ENCODE measurements at regions not wholly inside any gene's neighbourhood (a gene's known extent, or its start where the extent isn't known, plus 50 kb on each side); places are given as distances from the start of the nearest gene placed in this dataset.

DNA sequence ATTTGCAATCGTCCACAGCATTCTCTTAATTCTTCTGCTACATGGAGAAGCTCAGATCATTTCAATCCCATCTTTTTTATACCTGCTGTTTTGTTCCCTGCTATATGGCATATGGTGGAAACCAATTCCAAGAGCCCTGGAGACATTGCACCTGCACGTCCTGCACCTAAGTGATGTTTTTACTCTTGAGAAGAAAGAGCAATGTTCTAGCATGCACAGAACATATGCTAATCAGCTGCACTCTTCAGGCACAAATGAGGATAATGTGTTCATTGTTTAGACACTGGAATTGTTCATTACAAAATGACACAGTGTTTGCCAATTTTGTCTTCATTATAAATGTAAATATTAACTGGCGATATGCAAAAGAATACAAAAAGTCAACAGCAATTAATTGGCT lies 935.8 kb downstream of the TLE4 start:
- Histone ChIP-seq H3K9ac (ENCODE audit: low read depth, low read length) (no peak overlapping the region), H3K4me1 (ENCODE audit: control insufficient read depth, insufficient read depth, low read length) (no peaks in the 10 kb centered on the region), H3K36me3 (ENCODE audit: control insufficient read depth, insufficient read depth, low read length) (no peaks in the 10 kb centered on the region), H3K9me3 (ENCODE audit: control insufficient read depth, insufficient read depth, low read length) (no peaks in the 10 kb centered on the region), H3K27me3 (ENCODE audit: control insufficient read depth, insufficient read depth, low read length) (no peaks in the 10 kb centered on the region), H3K4me3 (ENCODE audit: low read depth, low read length) (no peak overlapping the region), H3K27ac (ENCODE audit: low read depth, low read length) (no peak overlapping the region)

- Histone ChIP-seq H3K27me3 (ENCODE audit: control insufficient read depth, insufficient read depth, low read length) (no peaks in the 10 kb centered on the region), H3K4me3 (ENCODE audit: low read depth, low read length) (no peak overlapping the region), H3K4me1 (ENCODE audit: control insufficient read depth, insufficient read depth, low read length) (no peaks in the 10 kb centered on the region), H3K9me3 (ENCODE audit: control insufficient read depth, insufficient read depth, low read length) (no peaks in the 10 kb centered on the region), H3K9ac (ENCODE audit: low read depth, low read length) (no peak overlapping the region), H3K27ac (ENCODE audit: low read depth, low read length) (no peak overlapping the region), H3K36me3 (ENCODE audit: control insufficient read depth, insufficient read depth, low read length) (no peaks in the 10 kb centered on the region)
These were observed 933.0 kb downstream of the TLE4 start for GRCh38 chr9:80504601-80505230.

- Histone ChIP-seq H3K4me3 (ENCODE audit: low read depth, low read length) (no peak overlapping the region), H3K36me3 (ENCODE audit: control insufficient read depth, insufficient read depth, low read length) (no peaks in the 10 kb centered on the region), H3K27ac (ENCODE audit: low read depth, low read length) (no peak overlapping the region), H3K9ac (ENCODE audit: low read depth, low read length) (no peak overlapping the region), H3K27me3 (ENCODE audit: control insufficient read depth, insufficient read depth, low read length) (no peaks in the 10 kb centered on the region), H3K4me1 (ENCODE audit: control insufficient read depth, insufficient read depth, low read length) (no peaks in the 10 kb centered on the region), H3K9me3 (ENCODE audit: control insufficient read depth, insufficient read depth, low read length) (no peaks in the 10 kb centered on the region)
These were observed 932.0 kb downstream of the TLE4 start for GRCh38 chr9:80503671-80504281.

GRCh38 chr9:80502306-80502705 lies 930.5 kb downstream of the TLE4 start:
- H3K4me3 ChIP-seq (ENCODE audit: low read depth, low read length), result no peak overlapping the region
- H3K9ac ChIP-seq (ENCODE audit: low read depth, low read length), result no peak overlapping the region
- no peaks in the 10 kb centered on the region for H3K4me1 ChIP-seq (ENCODE audit: control insufficient read depth, insufficient read depth, low read length)
- no peaks in the 10 kb centered on the region for H3K36me3 ChIP-seq (ENCODE audit: control insufficient read depth, insufficient read depth, low read length)
- H3K9me3 ChIP-seq (ENCODE audit: control insufficient read depth, insufficient read depth, low read length), result no peaks in the 10 kb centered on the region
- no peak overlapping the region for H3K27ac ChIP-seq (ENCODE audit: low read depth, low read length)
- no peaks in the 10 kb centered on the region for H3K27me3 ChIP-seq (ENCODE audit: control insufficient read depth, insufficient read depth, low read length)

DNA sequence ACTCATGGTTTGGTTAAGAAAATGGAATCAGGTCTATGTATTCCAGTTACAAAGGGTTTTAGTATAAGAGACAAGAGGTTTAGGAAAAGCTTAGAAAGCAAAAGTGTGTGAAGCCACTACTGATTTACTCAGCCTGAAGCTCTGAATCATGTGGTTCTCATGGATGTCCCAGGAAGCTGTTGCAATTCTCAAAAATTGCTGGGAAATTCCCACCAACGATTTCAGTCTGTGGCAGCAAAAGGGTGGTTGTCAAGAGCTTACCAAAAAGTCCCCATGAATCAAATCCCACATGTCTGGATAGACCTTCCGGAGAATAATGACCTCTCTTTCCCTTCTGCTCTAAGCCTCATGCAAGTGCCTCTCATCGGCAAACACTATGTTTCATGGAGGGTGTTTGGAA lies 929.9 kb downstream of the TLE4 start:
- no peak overlapping the region for H3K9ac ChIP-seq (ENCODE audit: low read depth, low read length)
- no peak overlapping the region for H3K4me3 ChIP-seq (ENCODE audit: low read depth, low read length)
- no peaks in the 10 kb centered on the region for H3K36me3 ChIP-seq (ENCODE audit: control insufficient read depth, insufficient read depth, low read length)
- H3K4me1 ChIP-seq (ENCODE audit: control insufficient read depth, insufficient read depth, low read length), result no peaks in the 10 kb centered on the region
- H3K9me3 ChIP-seq (ENCODE audit: control insufficient read depth, insufficient read depth, low read length), result no peaks in the 10 kb centered on the region
- no peak overlapping the region for H3K27ac ChIP-seq (ENCODE audit: low read depth, low read length)
- H3K27me3 ChIP-seq (ENCODE audit: control insufficient read depth, insufficient read depth, low read length), result no peaks in the 10 kb centered on the region

DNA sequence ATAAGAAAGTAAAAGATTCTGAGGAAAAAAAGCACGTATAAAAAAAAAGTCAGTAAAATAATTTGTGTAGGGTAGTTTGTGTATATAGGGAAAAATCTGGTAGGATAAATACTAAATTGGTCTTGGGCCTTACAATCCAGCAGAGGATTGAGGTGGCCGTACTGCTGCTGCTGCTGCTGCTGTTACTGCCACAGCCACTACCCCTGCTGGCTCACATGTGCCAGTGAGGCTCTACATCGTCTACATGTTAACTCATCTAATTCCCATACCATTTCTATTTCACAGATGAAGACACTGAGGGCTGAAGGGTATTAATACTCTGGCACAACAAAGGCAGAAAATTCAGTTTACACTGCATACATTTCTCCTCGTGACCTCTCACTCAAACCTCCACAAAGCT lies 928.5 kb downstream of the TLE4 start:
- H3K9me3 ChIP-seq (ENCODE audit: control insufficient read depth, insufficient read depth, low read length), result no peaks in the 10 kb centered on the region
- no peaks in the 10 kb centered on the region for H3K4me1 ChIP-seq (ENCODE audit: control insufficient read depth, insufficient read depth, low read length)
- H3K4me3 ChIP-seq (ENCODE audit: low read depth, low read length), result no peak overlapping the region
- no peak overlapping the region for H3K27ac ChIP-seq (ENCODE audit: low read depth, low read length)
- no peaks in the 10 kb centered on the region for H3K36me3 ChIP-seq (ENCODE audit: control insufficient read depth, insufficient read depth, low read length)
- no peak overlapping the region for H3K9ac ChIP-seq (ENCODE audit: low read depth, low read length)
- no peaks in the 10 kb centered on the region for H3K27me3 ChIP-seq (ENCODE audit: control insufficient read depth, insufficient read depth, low read length)

- H3K36me3 ChIP-seq (ENCODE audit: control insufficient read depth, insufficient read depth, low read length), result no peaks in the 10 kb centered on the region
- no peak overlapping the region for H3K27ac ChIP-seq (ENCODE audit: low read depth, low read length)
- H3K9me3 ChIP-seq (ENCODE audit: control insufficient read depth, insufficient read depth, low read length), result no peaks in the 10 kb centered on the region
- H3K9ac ChIP-seq (ENCODE audit: low read depth, low read length), result no peak overlapping the region
- H3K4me3 ChIP-seq (ENCODE audit: low read depth, low read length), result no peak overlapping the region
- H3K27me3 ChIP-seq (ENCODE audit: control insufficient read depth, insufficient read depth, low read length), result no peaks in the 10 kb centered on the region
- H3K4me1 ChIP-seq (ENCODE audit: control insufficient read depth, insufficient read depth, low read length), result no peaks in the 10 kb centered on the region
These were observed 926.3 kb downstream of the TLE4 start for GRCh38 chr9:80498001-80498555.

- no peaks in the 10 kb centered on the region for H3K4me1 ChIP-seq (ENCODE audit: control insufficient read depth, insufficient read depth, low read length)
- H3K9me3 ChIP-seq (ENCODE audit: control insufficient read depth, insufficient read depth, low read length), result no peaks in the 10 kb centered on the region
- no peaks in the 10 kb centered on the region for H3K27me3 ChIP-seq (ENCODE audit: control insufficient read depth, insufficient read depth, low read length)
- H3K36me3 ChIP-seq (ENCODE audit: control insufficient read depth, insufficient read depth, low read length), result no peaks in the 10 kb centered on the region
- H3K9ac ChIP-seq (ENCODE audit: low read depth, low read length), result no peak overlapping the region
- no peak overlapping the region for H3K4me3 ChIP-seq (ENCODE audit: low read depth, low read length)
- no peak overlapping the region for H3K27ac ChIP-seq (ENCODE audit: low read depth, low read length)
These were observed 925.3 kb downstream of the TLE4 start for GRCh38 chr9:80496901-80497556.

DNA sequence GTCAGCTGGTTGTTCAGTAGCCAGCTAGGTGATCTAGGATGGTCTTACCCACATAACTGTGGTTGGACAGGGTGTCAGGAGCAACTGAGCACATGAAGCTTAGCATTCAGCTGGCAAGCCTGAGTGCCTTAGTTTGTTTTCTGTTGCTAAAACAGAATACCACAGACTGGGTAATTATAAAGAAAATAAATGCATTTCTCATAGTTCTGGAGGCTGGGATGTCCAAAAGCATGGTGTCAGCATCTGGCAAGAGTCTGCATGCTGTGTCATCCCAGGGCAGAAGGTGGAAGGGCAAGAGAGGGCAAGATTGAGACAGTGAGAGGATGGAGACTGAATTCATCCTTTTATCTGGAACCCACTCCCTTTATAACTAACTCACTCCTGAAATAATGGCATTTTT lies 921.5 kb downstream of the TLE4 start:
- Histone ChIP-seq H3K4me1 (ENCODE audit: control insufficient read depth, insufficient read depth, low read length) (no peaks in the 10 kb centered on the region), H3K4me3 (ENCODE audit: low read depth, low read length) (no peak overlapping the region), H3K9ac (ENCODE audit: low read depth, low read length) (no peak overlapping the region), H3K27me3 (ENCODE audit: control insufficient read depth, insufficient read depth, low read length) (no peaks in the 10 kb centered on the region), H3K36me3 (ENCODE audit: control insufficient read depth, insufficient read depth, low read length) (no peaks in the 10 kb centered on the region), H3K27ac (ENCODE audit: low read depth, low read length) (no peak overlapping the region), H3K9me3 (ENCODE audit: control insufficient read depth, insufficient read depth, low read length) (no peaks in the 10 kb centered on the region)

DNA sequence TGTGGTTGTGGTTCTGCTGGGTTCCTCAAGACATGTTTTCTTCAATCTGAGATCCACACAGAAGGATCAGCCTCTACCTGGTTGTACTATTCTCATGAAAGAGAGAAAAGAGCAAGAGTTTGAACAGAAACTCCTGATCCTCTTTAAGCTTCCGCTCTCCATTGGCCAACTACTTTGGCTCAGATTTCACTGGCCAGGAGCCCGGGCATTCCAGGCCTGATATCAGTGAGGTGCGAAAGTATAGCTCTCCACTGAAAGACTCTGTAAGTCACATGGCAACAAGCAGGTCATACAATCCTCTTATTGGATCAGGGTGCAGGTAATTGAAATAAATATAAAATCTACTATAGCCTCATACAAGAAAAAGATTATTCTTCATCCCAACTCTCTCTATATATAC lies 920.5 kb downstream of the TLE4 start:
- no peaks in the 10 kb centered on the region for H3K4me1 ChIP-seq (ENCODE audit: control insufficient read depth, insufficient read depth, low read length)
- no peak overlapping the region for H3K9ac ChIP-seq (ENCODE audit: low read depth, low read length)
- no peaks in the 10 kb centered on the region for H3K36me3 ChIP-seq (ENCODE audit: control insufficient read depth, insufficient read depth, low read length)
- no peak overlapping the region for H3K27ac ChIP-seq (ENCODE audit: low read depth, low read length)
- no peak overlapping the region for H3K4me3 ChIP-seq (ENCODE audit: low read depth, low read length)
- H3K9me3 ChIP-seq (ENCODE audit: control insufficient read depth, insufficient read depth, low read length), result no peaks in the 10 kb centered on the region
- H3K27me3 ChIP-seq (ENCODE audit: control insufficient read depth, insufficient read depth, low read length), result no peaks in the 10 kb centered on the region

DNA sequence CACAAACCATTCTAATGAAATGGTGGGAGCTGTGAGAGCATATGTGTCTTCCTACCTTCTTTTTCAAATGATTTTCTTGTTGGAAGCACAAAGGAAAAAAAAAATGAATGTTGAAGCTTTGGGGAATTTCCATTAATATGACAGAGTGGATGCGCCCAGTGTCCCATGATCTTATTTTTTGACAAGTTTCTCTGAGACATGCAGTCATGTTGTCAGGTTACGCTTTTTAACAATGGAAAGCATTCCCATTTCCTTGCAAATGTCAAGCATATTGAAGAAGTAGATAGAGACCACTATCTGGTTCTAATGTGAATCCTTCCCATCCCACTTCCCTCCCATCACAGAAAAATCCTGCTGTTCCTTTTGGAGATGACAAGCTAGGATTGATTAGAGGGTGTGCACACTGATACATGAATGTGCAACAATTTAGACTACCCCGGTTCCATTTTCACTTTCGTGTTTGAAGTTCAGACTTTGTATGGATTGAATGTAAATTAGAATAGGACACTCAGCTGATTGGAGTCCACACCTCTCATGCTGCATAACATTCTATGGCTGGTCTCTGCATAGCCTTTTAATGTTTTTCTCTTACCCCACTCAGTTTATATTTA lies 919.4 kb downstream of the TLE4 start:
- Histone ChIP-seq H3K4me3 (ENCODE audit: low read depth, low read length) (no peak overlapping the region), H3K27ac (ENCODE audit: low read depth, low read length) (no peak overlapping the region), H3K9ac (ENCODE audit: low read depth, low read length) (no peak overlapping the region), H3K36me3 (ENCODE audit: control insufficient read depth, insufficient read depth, low read length) (no peaks in the 10 kb centered on the region), H3K27me3 (ENCODE audit: control insufficient read depth, insufficient read depth, low read length) (no peaks in the 10 kb centered on the region), H3K4me1 (ENCODE audit: control insufficient read depth, insufficient read depth, low read length) (no peaks in the 10 kb centered on the region), H3K9me3 (ENCODE audit: control insufficient read depth, insufficient read depth, low read length) (no peaks in the 10 kb centered on the region)
